Lung (tissue), 11 donors: ENCODE measurements at regions not wholly inside any gene's neighbourhood (a gene's known extent, or its start where the extent isn't known, plus 50 kb on each side); places are given as distances from the start of the nearest gene placed in this dataset.

Source experiments
- ATAC-seq: fragments of 200-7000 bp; cut with Tn5 transposase; one replicate; pipeline ENCODE4 v1.9.1; 2020; ENCODE audit warnings: moderate number of reproducible peaks; ENCODE audit not compliant: insufficient read depth, low FRiP score
- DNase-seq, 3 donors: peaks; one replicate each; pipeline ENCODE4 v3.0.0-alpha.2; 2013 to 2017
- H3K27ac ChIP-seq, 2 donors: one replicate each; pipeline ENCODE4 v1.5.1; 2013; ENCODE audit warnings: mild to moderate bottlenecking in 2 of 2, moderate library complexity in 2 of 2, control low read depth in 1 of 2, inconsistent platforms in 1 of 2, low read depth in 1 of 2, low read length in 1 of 2
- H3K27me3 ChIP-seq, 3 donors: one replicate each; pipeline ENCODE4 v1.5.1; 2013; ENCODE audit warnings: low read length in 2 of 3; ENCODE audit not compliant: control insufficient read depth in 3 of 3, insufficient read depth in 3 of 3
- H3K36me3 ChIP-seq, 4 donors: one replicate each; pipeline ENCODE4 v1.5.1; 2013; ENCODE audit warnings: low read length in 4 of 4, mild to moderate bottlenecking in 1 of 4, moderate library complexity in 1 of 4; ENCODE audit not compliant: control insufficient read depth in 4 of 4, insufficient read depth in 4 of 4
- H3K4me1 ChIP-seq, 5 donors: one replicate each; pipeline ENCODE4 v1.5.1; 2013; ENCODE audit warnings: low read length in 5 of 5, mild to moderate bottlenecking in 2 of 5, moderate library complexity in 1 of 5; ENCODE audit not compliant: control insufficient read depth in 5 of 5, insufficient read depth in 5 of 5
- H3K4me3 ChIP-seq: one replicate; pipeline ENCODE4 v1.5.1; 2013; ENCODE audit warnings: mild to moderate bottlenecking, control low read depth, moderate library complexity
- H3K9ac ChIP-seq, 2 donors: one replicate each; pipeline ENCODE4 v1.5.1; 2013; ENCODE audit warnings: low read length in 2 of 2, control low read depth in 1 of 2; ENCODE audit not compliant: insufficient read depth in 1 of 2
- H3K9me3 ChIP-seq, 4 donors: one replicate each; pipeline ENCODE4 v1.5.1; 2013; ENCODE audit warnings: low read length in 3 of 4, mild to moderate bottlenecking in 1 of 4, moderate library complexity in 1 of 4; ENCODE audit not compliant: control insufficient read depth in 4 of 4, insufficient read depth in 3 of 4
- WGBS, 2 donors: extraction: QIAGEN DNeasy Blood & Tissue Kit; methylation state at CpG; one replicate each; pipeline ENCODE4 v1.1.7; 2013; 5-methylcytosine and 5-hydroxymethylcytosine counted together
- TF ChIP-seq, protein P1 (sequence below): IDR thresholded peaks from 2 replicates; pipeline ENCODE4 v1.5.1; 2012; ENCODE audit warnings: mild to moderate bottlenecking; ENCODE audit errors: control extremely low read depth, extremely low read depth
- donor health status: control.
- donor health status: control.
- donor health status: Bipolar disorder and iron deficiency.
- donor health status: healthy.
- donor health status: DM: yes; HTN: yes; CAD: no.

DNA sequence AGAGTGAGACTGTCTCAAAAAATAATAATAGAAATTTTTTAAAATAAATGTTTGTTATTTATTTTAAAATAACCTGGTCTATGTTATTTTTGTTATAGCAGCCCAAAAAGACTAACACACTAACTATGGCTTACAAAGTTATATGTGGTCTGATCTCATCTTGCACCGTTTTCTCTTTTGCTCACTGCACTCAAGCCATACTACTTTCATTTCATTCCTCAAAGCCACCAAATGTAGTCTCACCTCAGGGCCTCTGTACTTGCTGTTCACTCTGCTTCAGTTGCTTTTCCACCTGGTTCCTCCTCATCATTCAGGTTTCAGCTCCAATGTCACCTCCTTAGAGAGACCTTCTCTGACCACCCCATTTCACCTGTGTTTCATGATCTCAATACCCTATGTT, 55.2 kb upstream of the MDM1 start:
- WGBS, 2 donors, result 83 to 86% methylated on average over 1 of the region's 1 CpG
- no peak for ATAC-seq
- no peaks in the 10 kb centered on the region for H3K4me1 ChIP-seq

GRCh38 chr12:68389305-68389704, 57.1 kb upstream of the MDM1 start:
- Histone ChIP-seq H3K27ac (no peak overlapping the region), H3K36me3 (no peaks in the 10 kb centered on the region), H3K9me3 (peaks cover 0 to 3% (median 1%) of the 10 kb centered on the region in 4 donors), H3K4me3 (no peak overlapping the region), H3K4me1 (no peaks in the 10 kb centered on the region), H3K27me3 (peaks cover 0 to 2% (median 2%) of the 10 kb centered on the region in 3 donors), H3K9ac (no peak overlapping the region)
- ATAC-seq, result no peak
- DNase-seq, result no peak
- TF ChIP-seq, protein P1, sequence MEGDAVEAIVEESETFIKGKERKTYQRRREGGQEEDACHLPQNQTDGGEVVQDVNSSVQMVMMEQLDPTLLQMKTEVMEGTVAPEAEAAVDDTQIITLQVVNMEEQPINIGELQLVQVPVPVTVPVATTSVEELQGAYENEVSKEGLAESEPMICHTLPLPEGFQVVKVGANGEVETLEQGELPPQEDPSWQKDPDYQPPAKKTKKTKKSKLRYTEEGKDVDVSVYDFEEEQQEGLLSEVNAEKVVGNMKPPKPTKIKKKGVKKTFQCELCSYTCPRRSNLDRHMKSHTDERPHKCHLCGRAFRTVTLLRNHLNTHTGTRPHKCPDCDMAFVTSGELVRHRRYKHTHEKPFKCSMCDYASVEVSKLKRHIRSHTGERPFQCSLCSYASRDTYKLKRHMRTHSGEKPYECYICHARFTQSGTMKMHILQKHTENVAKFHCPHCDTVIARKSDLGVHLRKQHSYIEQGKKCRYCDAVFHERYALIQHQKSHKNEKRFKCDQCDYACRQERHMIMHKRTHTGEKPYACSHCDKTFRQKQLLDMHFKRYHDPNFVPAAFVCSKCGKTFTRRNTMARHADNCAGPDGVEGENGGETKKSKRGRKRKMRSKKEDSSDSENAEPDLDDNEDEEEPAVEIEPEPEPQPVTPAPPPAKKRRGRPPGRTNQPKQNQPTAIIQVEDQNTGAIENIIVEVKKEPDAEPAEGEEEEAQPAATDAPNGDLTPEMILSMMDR, result no peak
- WGBS, 2 donors, result 54 to 89% methylated on average over 1 of the region's 1 CpG

More for the DNA sequence above, 55.2 kb upstream of the MDM1 start:
- no peak for DNase-seq
- Histone ChIP-seq H3K27me3 (peaks cover 0 to 2% (median 2%) of the 10 kb centered on the region in 3 donors), H3K9ac (no peak overlapping the region), H3K4me3 (no peak overlapping the region), H3K9me3 (peaks cover 0 to 5% (median 1%) of the 10 kb centered on the region in 4 donors), H3K27ac (no peak overlapping the region), H3K36me3 (no peaks in the 10 kb centered on the region)
- TF ChIP-seq, protein P1, result no peak

GRCh38 chr12:68391937-68392336, 59.8 kb upstream of the MDM1 start:
- no peak overlapping the region for H3K27ac ChIP-seq
- ATAC-seq, result no peak
- H3K36me3 ChIP-seq, result no peaks in the 10 kb centered on the region
- peaks cover 0 to 3% (median 1%) of the 10 kb centered on the region in 4 donors for H3K9me3 ChIP-seq
- H3K27me3 ChIP-seq, result no peaks in the 10 kb centered on the region
- 76 to 89% methylated on average over 3 of the region's 3 CpGs for WGBS, 2 donors
- no peak for DNase-seq
- no peaks in the 10 kb centered on the region for H3K4me1 ChIP-seq
- no peak overlapping the region for H3K4me3 ChIP-seq
- H3K9ac ChIP-seq, result no peak overlapping the region
- TF ChIP-seq, protein P1, result no peak

DNA sequence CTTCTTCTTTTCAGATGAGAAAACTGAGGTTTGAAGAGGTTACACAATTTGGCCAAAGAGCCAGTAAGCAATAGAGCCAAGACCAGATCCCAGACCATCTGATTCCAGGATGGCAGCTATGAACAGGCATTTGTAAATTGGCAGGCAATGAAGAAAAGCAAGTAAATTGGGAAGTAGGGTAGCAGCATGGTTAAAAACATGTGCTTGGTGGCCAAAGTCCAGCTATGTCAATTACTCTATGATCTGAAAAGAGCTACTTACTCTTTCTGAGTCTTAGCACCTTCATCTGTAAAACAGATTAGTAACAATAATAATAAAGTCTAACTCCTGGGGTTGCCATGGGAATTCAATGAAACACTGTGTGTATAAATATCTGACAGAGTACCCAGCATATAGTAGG, 60.2 kb upstream of the MDM1 start:
- ATAC-seq (no peak), DNase-seq (no peak)
- Histone ChIP-seq H3K4me3 (no peak overlapping the region), H3K9ac (no peak overlapping the region), H3K27me3 (no peaks in the 10 kb centered on the region), H3K36me3 (no peaks in the 10 kb centered on the region), H3K4me1 (no peaks in the 10 kb centered on the region), H3K27ac (no peak overlapping the region), H3K9me3 (peaks cover 0 to 3% (median 1%) of the 10 kb centered on the region in 4 donors)
- TF ChIP-seq, protein P1, result no peak
